ENCODE measurements at regions not wholly inside any gene's neighbourhood (a gene's known extent, or its start where the extent isn't known, plus 50 kb on each side); places are given as distances from the start of the nearest gene placed in this dataset.

DNA sequence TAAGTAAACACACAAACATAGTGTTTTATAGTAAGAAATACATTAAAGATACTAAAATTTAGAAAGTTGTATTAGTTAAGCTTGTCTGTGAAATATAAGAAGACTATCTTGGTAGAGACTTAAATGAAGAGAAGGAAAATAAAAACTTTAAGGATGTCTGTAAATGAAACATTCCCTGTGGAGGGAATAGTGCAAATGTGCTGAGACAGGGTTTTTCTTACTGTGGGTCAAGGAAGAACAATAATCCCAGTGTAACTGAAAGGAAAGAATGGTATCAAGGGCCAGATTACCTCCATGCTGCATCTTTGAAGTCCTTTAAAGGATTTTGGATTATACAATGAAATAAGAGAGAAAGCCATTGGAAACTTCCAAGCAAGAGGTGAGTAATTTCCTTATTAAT is 547.5 kb upstream of the PCDH15 start:
- Histone ChIP-seq H3K4me1 (ENCODE audit: control insufficient read depth, insufficient read depth, low read depth, low read length) (no peaks in the 10 kb centered on the region), H2BK12ac (ENCODE audit: low read length in 2 of 2) (no peak overlapping the region), H2BK5ac (ENCODE audit: low read depth, low read length, poor library complexity, severe bottlenecking) (no peak overlapping the region), H3K18ac (ENCODE audit: low read depth in 1 of 2, low read length in 2 of 2) (no peak overlapping the region), H3K4me3 (ENCODE audit: insufficient read depth in 1 of 2, low read depth in 1 of 2, low read length in 2 of 2) (no peak overlapping the region), H3K23ac (ENCODE audit: low read length in 2 of 2) (no peak overlapping the region), H3K4me2 (ENCODE audit: low read length, poor library complexity, severe bottlenecking) (no peak overlapping the region), H4K91ac (ENCODE audit: low read length) (no peak overlapping the region), H3K14ac (ENCODE audit: low read length in 2 of 2) (no peak overlapping the region), H3K27me3 (ENCODE audit: control insufficient read depth in 1 of 2, insufficient read depth in 1 of 2, low read length in 2 of 2) (no peaks in the 10 kb centered on the region), H4K8ac (ENCODE audit: low read length) (no peak overlapping the region), H3K4ac (ENCODE audit: low read depth in 1 of 2, low read length in 2 of 2) (no peak overlapping the region), H2AK5ac (ENCODE audit: low read length, severe bottlenecking) (no peak overlapping the region), H2BK120ac (ENCODE audit: low read depth, low read length) (no peak overlapping the region), H3K9ac (ENCODE audit: low read length) (no peak overlapping the region), H3K36me3 (ENCODE audit: control insufficient read depth in 1 of 2, insufficient read depth in 2 of 2, low read depth in 1 of 2, low read length in 2 of 2) (no peaks in the 10 kb centered on the region), H2BK15ac (ENCODE audit: low read depth, poor library complexity, severe bottlenecking) (no peak overlapping the region), H3K79me1 (replicated peaks; ENCODE audit: low read length, poor library complexity, severe bottlenecking) (no peaks in the 10 kb centered on the region), H3K9me3 (ENCODE audit: control insufficient read depth, low read length) (no peaks in the 10 kb centered on the region), H2AFZ (ENCODE audit: low read depth, low read length) (no peak overlapping the region), H3K27ac (ENCODE audit: low read length, poor library complexity, severe bottlenecking) (no peak overlapping the region)
- no peak for DNase-seq

DNA sequence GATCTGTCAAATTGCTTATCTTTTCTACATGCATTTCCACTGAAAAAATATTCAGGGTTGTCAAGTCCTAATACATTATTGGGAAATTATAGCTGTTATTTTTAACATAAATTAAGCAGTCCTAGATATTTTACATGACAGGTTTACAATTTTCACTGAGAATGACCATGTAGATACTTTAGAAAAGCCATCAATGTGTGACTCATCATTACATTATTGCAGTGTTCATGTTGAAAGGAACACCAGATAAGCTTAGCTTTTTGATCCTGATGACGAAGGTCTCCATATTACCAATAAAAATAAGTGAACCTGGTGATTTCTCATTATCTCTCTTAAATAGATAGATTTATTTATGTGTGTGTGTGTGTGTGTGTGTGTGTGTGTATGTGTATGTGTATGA is 529.5 kb upstream of the PCDH15 start:
- Histone ChIP-seq H3K4ac (ENCODE audit: low read depth in 1 of 2, low read length in 2 of 2) (no peak overlapping the region), H2AK5ac (ENCODE audit: low read length, severe bottlenecking) (no peak overlapping the region), H3K18ac (ENCODE audit: low read depth in 1 of 2, low read length in 2 of 2) (no peak overlapping the region), H3K27ac (ENCODE audit: low read length, poor library complexity, severe bottlenecking) (no peak overlapping the region), H3K4me3 (ENCODE audit: insufficient read depth in 1 of 2, low read depth in 1 of 2, low read length in 2 of 2) (no peak overlapping the region), H3K9ac (ENCODE audit: low read length) (no peak overlapping the region), H2BK15ac (ENCODE audit: low read depth, poor library complexity, severe bottlenecking) (no peak overlapping the region), H2BK5ac (ENCODE audit: low read depth, low read length, poor library complexity, severe bottlenecking) (no peak overlapping the region), H3K27me3 (ENCODE audit: control insufficient read depth in 1 of 2, insufficient read depth in 1 of 2, low read length in 2 of 2) (no peaks in the 10 kb centered on the region), H4K91ac (ENCODE audit: low read length) (no peak overlapping the region), H3K23ac (ENCODE audit: low read length in 2 of 2) (no peak overlapping the region), H3K9me3 (ENCODE audit: control insufficient read depth, low read length) (no peaks in the 10 kb centered on the region), H3K36me3 (ENCODE audit: control insufficient read depth in 1 of 2, insufficient read depth in 2 of 2, low read depth in 1 of 2, low read length in 2 of 2) (no peaks in the 10 kb centered on the region), H3K4me2 (ENCODE audit: low read length, poor library complexity, severe bottlenecking) (no peak overlapping the region), H2BK120ac (ENCODE audit: low read depth, low read length) (no peak overlapping the region), H4K8ac (ENCODE audit: low read length) (no peak overlapping the region), H3K14ac (ENCODE audit: low read length in 2 of 2) (no peak overlapping the region), H3K4me1 (ENCODE audit: control insufficient read depth, insufficient read depth, low read depth, low read length) (no peaks in the 10 kb centered on the region), H2BK12ac (ENCODE audit: low read length in 2 of 2) (no peak overlapping the region), H2AFZ (ENCODE audit: low read depth, low read length) (no peak overlapping the region), H3K79me1 (replicated peaks; ENCODE audit: low read length, poor library complexity, severe bottlenecking) (no peaks in the 10 kb centered on the region)
- no CpG with 5 or more reads among the region's 1 CpG for WGBS
- DNase-seq = peak; percentile 18

DNA sequence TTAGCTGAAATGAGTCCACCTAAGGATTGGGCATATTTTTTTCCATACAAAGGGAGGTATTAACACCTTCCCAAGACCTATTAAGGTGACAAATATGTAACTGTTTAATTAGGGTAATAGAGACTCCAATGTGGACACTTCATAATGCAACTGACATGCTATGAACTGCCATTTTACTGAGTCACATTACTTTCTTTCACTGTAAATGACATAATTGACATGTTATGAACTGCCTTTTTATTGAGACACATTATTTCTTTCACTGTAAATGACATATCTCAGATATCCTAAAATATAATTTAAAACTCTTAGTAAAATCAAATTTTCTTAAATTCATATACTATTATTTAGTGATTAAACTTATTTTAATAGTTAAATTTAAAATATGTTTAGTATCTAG is 528.8 kb upstream of the PCDH15 start:
- H3K4ac ChIP-seq (ENCODE audit: low read depth in 1 of 2, low read length in 2 of 2) = no peak overlapping the region
- DNase-seq = no peak
- H3K23ac ChIP-seq (ENCODE audit: low read length in 2 of 2) = no peak overlapping the region
- H3K4me3 ChIP-seq (ENCODE audit: insufficient read depth in 1 of 2, low read depth in 1 of 2, low read length in 2 of 2) = no peak overlapping the region
- H3K79me1 ChIP-seq (replicated peaks; ENCODE audit: low read length, poor library complexity, severe bottlenecking) = no peaks in the 10 kb centered on the region
- no peak overlapping the region for H2BK15ac ChIP-seq (ENCODE audit: low read depth, poor library complexity, severe bottlenecking)
- H3K4me1 ChIP-seq (ENCODE audit: control insufficient read depth, insufficient read depth, low read depth, low read length) = no peaks in the 10 kb centered on the region
- H4K91ac ChIP-seq (ENCODE audit: low read length) = no peak overlapping the region
- no peak overlapping the region for H2BK5ac ChIP-seq (ENCODE audit: low read depth, low read length, poor library complexity, severe bottlenecking)
- H3K36me3 ChIP-seq (ENCODE audit: control insufficient read depth in 1 of 2, insufficient read depth in 2 of 2, low read depth in 1 of 2, low read length in 2 of 2) = no peaks in the 10 kb centered on the region
- H3K14ac ChIP-seq (ENCODE audit: low read length in 2 of 2) = no peak overlapping the region
- no peak overlapping the region for H2AK5ac ChIP-seq (ENCODE audit: low read length, severe bottlenecking)
- no peaks in the 10 kb centered on the region for H3K27me3 ChIP-seq (ENCODE audit: control insufficient read depth in 1 of 2, insufficient read depth in 1 of 2, low read length in 2 of 2)
- no peak overlapping the region for H2BK12ac ChIP-seq (ENCODE audit: low read length in 2 of 2)
- no peak overlapping the region for H3K9ac ChIP-seq (ENCODE audit: low read length)
- no peak overlapping the region for H2BK120ac ChIP-seq (ENCODE audit: low read depth, low read length)
- no peak overlapping the region for H3K18ac ChIP-seq (ENCODE audit: low read depth in 1 of 2, low read length in 2 of 2)
- no peak overlapping the region for H3K4me2 ChIP-seq (ENCODE audit: low read length, poor library complexity, severe bottlenecking)
- no peak overlapping the region for H2AFZ ChIP-seq (ENCODE audit: low read depth, low read length)
- H3K27ac ChIP-seq (ENCODE audit: low read length, poor library complexity, severe bottlenecking) = no peak overlapping the region
- no peak overlapping the region for H4K8ac ChIP-seq (ENCODE audit: low read length)
- H3K9me3 ChIP-seq (ENCODE audit: control insufficient read depth, low read length) = no peaks in the 10 kb centered on the region

DNA sequence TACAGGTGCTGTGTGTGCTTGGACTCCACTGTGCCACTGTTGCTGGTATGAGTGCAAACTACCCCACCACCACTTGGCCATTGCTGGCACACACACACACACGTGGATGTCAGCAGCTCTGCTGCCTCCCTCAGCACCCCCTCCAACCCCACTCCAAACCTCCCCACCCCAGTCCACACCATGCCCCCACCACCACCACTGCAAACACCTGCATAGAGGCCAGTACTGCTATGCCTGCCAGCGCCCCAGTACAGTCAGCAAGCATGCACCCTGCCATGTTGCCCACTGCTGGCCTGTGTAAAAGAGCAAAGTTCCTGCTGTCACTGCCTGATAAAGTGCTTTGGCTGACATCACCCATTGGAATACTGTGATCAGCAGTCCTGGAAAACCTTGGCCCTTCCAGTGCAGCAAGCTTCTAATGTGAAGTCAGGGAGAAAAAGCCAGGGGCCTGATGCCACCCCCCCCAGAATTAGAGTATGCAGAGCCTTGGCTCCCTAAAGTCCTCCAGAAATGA is 519.2 kb upstream of the PCDH15 start:
- Histone ChIP-seq H3K36me3 (ENCODE audit: control insufficient read depth in 1 of 2, insufficient read depth in 2 of 2, low read depth in 1 of 2, low read length in 2 of 2) (no peaks in the 10 kb centered on the region), H3K9ac (ENCODE audit: low read length) (no peak overlapping the region), H3K27me3 (ENCODE audit: control insufficient read depth in 1 of 2, insufficient read depth in 1 of 2, low read length in 2 of 2) (no peaks in the 10 kb centered on the region), H3K4ac (ENCODE audit: low read depth in 1 of 2, low read length in 2 of 2) (no peak overlapping the region), H3K9me3 (ENCODE audit: control insufficient read depth, low read length) (peaks cover 6% of the 10 kb centered on the region), H3K4me1 (ENCODE audit: control insufficient read depth, insufficient read depth, low read depth, low read length) (no peaks in the 10 kb centered on the region), H2BK15ac (ENCODE audit: low read depth, poor library complexity, severe bottlenecking) (no peak overlapping the region), H4K8ac (ENCODE audit: low read length) (no peak overlapping the region), H3K23ac (ENCODE audit: low read length in 2 of 2) (no peak overlapping the region), H2BK12ac (ENCODE audit: low read length in 2 of 2) (no peak overlapping the region), H4K91ac (ENCODE audit: low read length) (no peak overlapping the region), H3K14ac (ENCODE audit: low read length in 2 of 2) (no peak overlapping the region), H2BK120ac (ENCODE audit: low read depth, low read length) (no peak overlapping the region), H3K18ac (ENCODE audit: low read depth in 1 of 2, low read length in 2 of 2) (no peak overlapping the region), H3K27ac (ENCODE audit: low read length, poor library complexity, severe bottlenecking) (no peak overlapping the region), H2AK5ac (ENCODE audit: low read length, severe bottlenecking) (no peak overlapping the region), H3K4me3 (ENCODE audit: insufficient read depth in 1 of 2, low read depth in 1 of 2, low read length in 2 of 2) (no peak overlapping the region), H2BK5ac (ENCODE audit: low read depth, low read length, poor library complexity, severe bottlenecking) (no peak overlapping the region), H2AFZ (ENCODE audit: low read depth, low read length) (no peak overlapping the region), H3K79me1 (replicated peaks; ENCODE audit: low read length, poor library complexity, severe bottlenecking) (no peaks in the 10 kb centered on the region), H3K4me2 (ENCODE audit: low read length, poor library complexity, severe bottlenecking) (no peak overlapping the region)
- 77% methylated on average over 2 of the region's 2 CpGs for WGBS
- no peak for DNase-seq
